Fibroblast of gingiva (primary cell): ENCODE measurements at regions not wholly inside any gene's neighbourhood (a gene's known extent, or its start where the extent isn't known, plus 50 kb on each side); places are given as distances from the start of the nearest gene placed in this dataset.
A peak's percentile ranks its signal among the peaks of the same experiment; 100 is the strongest.
"Not testable (repeated sequence)": the region's sequence is repeated elsewhere in the genome, so short reads cannot be mapped to it uniquely, and the experiment has no call there.

Experiments
- DNase-seq: peaks from one replicate; pipeline ENCODE4 v3.0.0-alpha.2; 2011; ENCODE audit warnings: low read depth

DNA sequence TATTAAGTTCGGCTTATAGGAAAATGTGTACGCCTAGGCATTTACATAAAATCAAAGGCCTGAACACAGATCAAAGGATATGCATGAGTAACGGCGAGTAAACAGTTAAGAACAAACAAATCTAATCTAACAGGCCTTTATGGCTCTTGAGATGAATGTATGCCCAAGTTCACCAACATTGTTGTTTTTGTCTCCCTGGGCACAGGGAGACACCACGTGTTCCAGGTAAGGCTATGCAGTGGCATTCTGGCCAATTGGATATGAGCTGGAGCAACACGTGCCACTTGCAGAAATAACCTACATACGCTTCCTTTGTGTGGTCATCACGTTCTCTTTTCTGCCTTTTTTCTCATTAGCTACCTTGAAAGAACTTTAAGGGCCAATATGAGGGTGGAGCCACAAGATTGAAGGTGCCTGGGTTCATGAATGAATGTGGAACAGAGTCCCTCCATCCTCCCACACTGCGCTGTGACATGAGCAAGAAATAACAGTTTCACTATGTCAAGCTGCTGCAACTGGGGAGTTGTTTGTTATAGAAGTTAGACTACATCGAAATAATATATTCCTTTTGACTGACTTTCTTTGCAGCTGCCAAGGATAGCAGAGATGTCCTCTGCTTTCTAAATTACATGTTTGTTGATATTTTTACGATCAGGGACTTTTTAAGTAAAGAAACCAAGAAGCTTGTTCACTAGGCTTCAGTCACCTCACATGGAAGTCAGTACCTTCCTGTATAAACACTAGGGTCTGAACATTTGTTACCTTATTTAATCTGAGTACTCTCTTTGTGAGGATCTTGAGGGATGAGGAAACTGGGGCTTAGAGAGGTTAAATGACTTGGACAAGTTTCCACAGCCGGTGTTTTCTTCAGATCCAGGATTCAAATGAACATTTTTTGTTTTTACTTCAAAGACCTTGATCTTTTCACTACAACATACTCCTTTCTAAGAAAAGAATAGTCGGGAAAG is 427.5 kb upstream of the TBL1XR1 start:
- DNase-seq = no peak

GRCh38 chr3:177626045-177626444 is 428.8 kb upstream of the TBL1XR1 start:
- DNase-seq = peak; percentile 28

- DNase-seq = not testable (repeated sequence)
These were observed 430.9 kb upstream of the TBL1XR1 start for GRCh38 chr3:177628095-177628719.

DNA sequence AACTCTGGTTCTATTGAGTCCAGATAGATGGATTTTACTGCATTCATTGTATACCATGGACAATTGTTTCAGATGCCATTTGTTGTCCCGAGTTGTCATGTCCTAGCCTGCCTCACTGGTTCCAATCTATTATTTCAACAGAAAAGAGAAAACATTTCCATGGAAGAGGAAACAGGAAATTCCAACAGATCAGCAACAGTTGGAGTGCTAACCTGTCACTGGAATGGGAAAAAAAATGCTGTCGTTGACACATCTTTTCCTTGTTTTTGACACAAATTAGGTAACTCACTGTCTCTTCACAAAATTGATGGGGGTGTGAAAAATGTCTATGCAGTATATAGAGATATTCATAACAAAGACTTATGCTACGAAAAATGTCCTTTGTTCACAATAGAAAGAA is 432.0 kb upstream of the TBL1XR1 start:
- no peak for DNase-seq

- peak; percentile 91 for DNase-seq
These were observed 436.5 kb upstream of the TBL1XR1 start for GRCh38 chr3:177633671-177634207.

DNA sequence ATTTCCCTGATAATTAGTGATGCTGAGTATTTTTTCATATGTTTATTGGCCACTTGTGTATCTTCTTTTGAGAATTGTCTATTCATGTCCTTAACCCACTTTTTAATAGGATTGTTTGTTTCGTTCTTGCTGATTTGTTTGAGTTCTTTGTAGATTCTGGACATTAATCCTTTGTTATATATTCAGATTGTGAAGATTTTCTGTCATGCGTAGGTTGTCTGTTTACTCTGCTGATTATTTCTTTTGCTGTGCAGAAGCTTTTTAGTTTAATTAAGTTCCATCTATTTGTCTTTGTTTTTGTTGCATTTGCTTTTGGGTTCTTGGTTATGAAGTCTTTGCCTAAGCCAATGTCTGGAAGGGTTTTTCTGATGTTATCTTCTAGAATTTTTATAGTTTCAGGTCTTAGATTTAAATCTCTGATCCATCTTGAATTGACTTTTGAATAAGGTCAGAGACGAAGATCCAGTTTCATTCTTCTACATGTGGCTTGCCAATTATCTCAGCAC is 438.4 kb upstream of the TBL1XR1 start:
- not testable (repeated sequence) for DNase-seq

DNA sequence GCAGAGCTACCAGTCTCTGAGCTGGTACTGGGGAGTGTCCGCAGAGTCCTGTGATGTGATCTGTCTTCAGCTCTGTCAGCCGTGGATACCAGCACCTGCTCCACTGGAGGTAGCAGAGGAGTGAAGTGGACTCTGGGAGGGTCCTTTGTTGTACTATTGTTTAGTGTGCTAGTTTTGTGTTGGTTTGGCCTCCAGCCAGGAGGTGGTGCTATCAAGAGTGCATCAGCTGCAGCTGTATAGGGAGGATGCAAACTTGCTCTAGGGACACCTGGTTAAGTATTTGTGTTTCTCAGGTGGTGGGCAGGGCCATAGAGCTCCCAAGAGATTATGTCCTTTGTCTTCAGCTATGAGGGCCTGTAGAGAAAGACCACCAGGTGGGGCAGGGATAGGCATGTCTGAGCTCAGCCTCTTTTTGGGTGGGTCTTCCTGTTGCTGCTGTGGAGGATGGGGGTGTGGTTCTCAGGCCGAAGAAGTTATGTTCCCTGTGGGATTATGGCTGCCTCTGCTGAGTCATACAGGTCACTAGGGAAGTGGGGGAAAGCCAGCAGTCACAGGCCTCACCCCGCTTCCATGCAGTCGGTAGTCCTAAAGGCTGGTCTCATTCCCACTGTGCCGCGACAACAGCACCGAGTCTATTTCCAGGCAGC is 443.2 kb upstream of the TBL1XR1 start:
- no peak for DNase-seq

- no peak for DNase-seq
These were observed 443.9 kb upstream of the TBL1XR1 start for GRCh38 chr3:177641206-177641605.

DNA sequence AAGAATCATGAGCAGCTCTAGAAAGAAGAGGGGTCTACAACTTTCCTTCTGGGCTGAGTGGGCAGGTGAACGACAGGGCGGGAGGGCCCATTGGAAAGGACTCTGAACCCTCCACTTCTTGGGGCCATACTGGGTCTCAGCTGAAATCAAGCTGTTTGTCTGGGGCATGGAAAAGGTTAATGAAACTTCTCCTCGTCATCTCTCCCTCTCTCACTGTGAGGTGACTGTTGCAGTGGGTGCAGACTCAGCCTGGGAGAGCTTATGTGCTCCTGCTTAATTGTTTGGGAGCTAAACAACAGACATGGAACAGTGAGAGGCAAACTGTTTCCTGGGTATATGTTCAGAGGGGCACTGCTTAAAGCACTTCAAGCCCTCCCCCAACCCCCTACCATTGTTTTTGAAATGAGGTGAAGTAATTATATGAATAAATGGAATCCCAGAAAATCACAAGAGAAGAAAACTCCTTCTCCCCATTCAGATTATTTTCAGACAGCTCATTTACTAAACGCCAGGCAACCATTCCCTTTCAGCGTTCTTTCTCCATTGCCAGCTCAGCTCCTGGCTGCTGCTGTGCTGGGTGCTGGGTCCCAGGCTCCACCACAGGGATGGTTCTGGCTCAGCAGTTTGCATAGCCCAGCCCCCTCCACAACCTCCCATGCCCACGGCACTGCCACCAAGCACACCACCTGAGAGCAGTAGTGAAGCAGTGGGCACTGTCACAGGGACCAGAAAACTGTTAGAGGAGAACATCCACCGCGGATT is 444.9 kb upstream of the TBL1XR1 start:
- DNase-seq = no peak

GRCh38 chr3:177642804-177643125 is 445.5 kb upstream of the TBL1XR1 start:
- DNase-seq = no peak

DNA sequence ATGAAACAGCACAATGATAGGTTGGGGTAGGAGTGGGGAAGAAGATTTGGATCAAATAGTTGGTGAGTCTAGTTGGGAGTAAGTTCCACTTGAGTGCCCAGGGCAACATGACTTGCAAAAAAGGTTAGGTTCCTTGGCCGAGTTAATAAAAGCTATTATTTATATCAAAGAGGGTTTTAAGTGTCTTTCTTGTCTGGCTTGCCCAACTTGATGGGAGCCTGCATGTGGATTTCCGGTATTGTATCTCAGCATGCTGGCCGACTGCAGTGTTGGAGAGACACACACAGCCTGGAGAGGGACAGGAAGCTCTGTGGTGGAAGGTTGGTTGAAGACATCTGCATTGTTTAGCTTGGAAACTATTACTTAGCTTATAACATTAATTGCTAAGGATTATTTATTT is 449.5 kb upstream of the TBL1XR1 start:
- no peak for DNase-seq

DNA sequence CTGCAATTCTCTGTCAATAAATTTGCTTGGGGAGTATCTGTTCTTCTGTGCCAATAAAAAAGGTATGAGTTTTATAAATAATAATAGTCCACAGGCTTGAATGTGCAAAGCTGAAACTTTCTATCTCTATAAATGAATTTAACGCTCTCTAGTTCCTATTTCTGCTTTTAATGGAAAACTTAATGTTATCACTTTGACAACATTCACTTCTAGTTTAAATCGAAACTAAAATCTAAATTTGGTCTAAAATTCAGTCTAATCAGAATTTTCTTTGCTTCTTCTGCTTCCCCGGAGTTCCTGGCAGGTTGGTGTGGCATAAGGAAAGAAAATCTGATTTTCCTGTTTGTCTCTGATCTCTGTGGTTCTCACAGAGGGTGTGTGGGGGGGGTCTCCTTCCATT is 450.1 kb upstream of the TBL1XR1 start:
- no peak for DNase-seq

DNA sequence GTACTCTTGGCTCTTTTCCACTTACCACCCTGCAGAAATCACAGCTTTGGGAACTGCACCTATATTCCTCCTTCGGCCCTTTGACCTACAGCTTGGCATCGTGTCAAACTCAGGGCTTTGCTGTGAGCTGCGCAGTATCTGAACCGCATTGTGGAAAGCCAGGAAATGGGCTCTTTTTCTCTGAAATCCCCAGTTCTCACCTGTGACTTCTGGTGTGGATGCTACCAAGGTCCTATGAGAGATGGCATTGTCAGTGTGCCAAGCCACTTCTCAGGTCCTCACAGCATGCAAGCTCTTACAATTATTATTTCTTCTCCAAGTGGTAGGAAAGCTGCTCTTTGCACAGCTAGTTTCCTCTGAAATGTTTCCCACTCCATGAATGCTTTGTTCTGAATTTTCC is 450.6 kb upstream of the TBL1XR1 start:
- DNase-seq = no peak

DNA sequence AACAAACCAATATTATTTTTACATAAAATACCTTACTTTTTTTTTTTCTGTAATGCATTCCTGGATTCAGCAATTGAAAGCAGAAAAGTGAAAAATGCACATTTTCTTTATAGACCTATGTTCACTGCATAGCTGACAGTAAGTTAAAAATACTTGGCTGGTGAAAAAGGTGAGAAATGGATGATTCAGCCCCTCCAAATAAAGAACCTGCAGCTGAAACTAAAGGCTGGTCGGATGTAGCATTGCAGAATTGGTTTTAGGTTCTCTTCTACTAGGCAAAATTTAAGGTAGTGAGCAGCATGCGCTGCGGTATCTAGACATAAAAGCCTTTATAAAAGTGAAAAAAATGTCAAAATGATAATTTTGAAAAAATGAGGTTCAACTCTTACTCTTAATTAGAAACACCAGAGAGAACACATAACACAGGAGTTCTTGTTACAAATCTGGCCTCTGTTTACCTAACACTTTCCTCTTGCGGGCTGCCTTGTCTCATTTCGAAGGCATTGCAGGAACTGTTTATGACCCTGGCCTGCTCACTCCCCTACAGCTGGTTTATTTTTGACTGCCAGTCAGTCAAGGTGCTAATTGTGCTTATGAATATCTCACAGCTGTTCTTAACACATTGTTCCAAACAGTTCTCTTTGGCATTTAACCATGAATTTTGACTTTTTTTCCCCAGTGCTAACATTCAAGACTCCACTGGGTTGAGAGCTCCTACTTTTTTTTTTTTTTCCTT is 455.4 kb upstream of the TBL1XR1 start:
- DNase-seq = no peak

GRCh38 chr3:177657243-177657642 is 460.0 kb upstream of the TBL1XR1 start:
- no peak for DNase-seq

- no peak for DNase-seq
These were observed 461.1 kb upstream of the TBL1XR1 start for GRCh38 chr3:177658354-177658753.

GRCh38 chr3:177664380-177665103 is 467.3 kb upstream of the TBL1XR1 start:
- DNase-seq = not testable (repeated sequence)

GRCh38 chr3:177665122-177665808 is 468.0 kb upstream of the TBL1XR1 start:
- DNase-seq = peak; percentile 56

DNA sequence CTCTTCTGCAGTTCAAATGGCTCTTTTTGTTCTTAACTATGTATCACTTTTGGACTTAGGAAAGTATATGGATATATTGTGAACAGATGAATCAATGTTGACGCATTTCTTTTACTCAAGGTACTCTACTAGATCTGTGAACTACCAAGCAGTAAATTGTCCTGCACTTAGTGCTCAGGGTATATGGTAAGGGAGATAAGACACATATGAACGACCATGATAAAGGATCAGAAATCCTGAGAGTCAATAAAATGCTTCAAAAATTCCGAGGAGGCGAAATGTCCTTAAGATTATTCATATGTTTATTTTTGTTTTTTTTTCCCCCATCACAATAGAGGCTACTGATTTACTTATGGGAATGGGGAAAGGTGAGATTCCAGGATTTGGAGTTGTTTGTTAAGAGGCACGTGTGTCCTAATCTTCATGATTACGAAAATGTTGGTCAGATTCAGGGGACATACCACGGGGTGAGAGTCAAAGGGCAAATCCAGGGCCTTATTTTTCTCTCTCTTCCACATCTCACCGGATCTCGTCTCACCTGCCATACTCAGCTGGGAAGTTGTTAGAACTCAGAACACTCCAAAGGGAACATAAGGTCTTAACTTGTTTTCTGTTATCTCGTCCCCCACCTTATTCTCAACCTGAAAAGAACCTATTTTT is 475.1 kb upstream of the TBL1XR1 start:
- no peak for DNase-seq
